CD4-positive, alpha-beta T cell treated with Interleukin-4 for 4 hours (primary cell): ENCODE measurements at regions not wholly inside any gene's neighbourhood (a gene's known extent, or its start where the extent isn't known, plus 50 kb on each side); places are given as distances from the start of the nearest gene placed in this dataset.
"Not testable (repeated sequence)": the region's sequence is repeated elsewhere in the genome, so short reads cannot be mapped to it uniquely, and the experiment has no call there.

Source experiments
- DNase-seq: peaks from one replicate; pipeline ENCODE4 v3.0.0-alpha.2; 2020

- no peak for DNase-seq
Measured at GRCh38 chr11:88061111-88061510, 114.1 kb downstream of the RAB38 start.

GRCh38 chr11:88059326-88059725 lies 115.9 kb downstream of the RAB38 start:
- no peak for DNase-seq

DNA sequence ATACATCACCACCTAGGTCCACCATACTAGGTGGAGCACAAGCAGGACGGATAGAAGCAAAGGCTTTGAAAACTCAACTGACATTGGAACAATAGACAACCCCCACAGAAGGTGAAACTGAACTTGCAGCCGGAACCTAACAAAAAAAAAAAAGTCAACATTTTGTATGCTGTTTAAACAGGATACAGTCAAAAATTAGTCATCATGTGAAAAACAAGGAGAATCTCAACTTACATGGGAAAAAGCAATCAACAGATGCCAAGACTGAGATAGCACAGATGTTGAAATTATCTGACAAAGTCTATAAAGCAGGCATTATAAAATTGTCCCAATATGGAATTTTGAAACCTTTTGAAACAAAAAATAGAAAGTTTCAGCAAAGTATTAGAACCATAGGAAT lies 123.8 kb downstream of the RAB38 start:
- DNase-seq, result no peak

DNA sequence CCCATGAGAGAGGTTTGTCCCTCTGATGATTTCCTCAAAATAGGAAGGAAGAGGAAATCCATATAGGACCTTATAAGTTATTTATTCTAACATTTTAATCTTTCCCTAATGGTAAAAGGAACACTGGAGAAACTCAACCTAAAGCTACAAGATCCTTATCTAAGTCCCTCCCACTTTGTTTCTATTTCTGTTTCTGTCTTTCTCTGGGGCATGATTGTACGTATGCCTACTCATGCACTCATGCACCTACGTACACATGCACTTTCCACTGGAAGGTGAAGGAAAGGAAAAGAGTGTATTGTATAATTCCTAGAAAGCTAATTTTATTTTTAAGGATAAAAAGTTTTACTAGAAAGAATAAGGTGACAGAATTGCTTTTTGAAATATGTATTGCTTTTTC lies 125.0 kb downstream of the RAB38 start:
- DNase-seq, result no peak

GRCh38 chr11:88045288-88045687 lies 130.0 kb downstream of the RAB38 start:
- DNase-seq, result not testable (repeated sequence)

- not testable (repeated sequence) for DNase-seq
Measured at GRCh38 chr11:88044658-88045057, 130.6 kb downstream of the RAB38 start.

DNA sequence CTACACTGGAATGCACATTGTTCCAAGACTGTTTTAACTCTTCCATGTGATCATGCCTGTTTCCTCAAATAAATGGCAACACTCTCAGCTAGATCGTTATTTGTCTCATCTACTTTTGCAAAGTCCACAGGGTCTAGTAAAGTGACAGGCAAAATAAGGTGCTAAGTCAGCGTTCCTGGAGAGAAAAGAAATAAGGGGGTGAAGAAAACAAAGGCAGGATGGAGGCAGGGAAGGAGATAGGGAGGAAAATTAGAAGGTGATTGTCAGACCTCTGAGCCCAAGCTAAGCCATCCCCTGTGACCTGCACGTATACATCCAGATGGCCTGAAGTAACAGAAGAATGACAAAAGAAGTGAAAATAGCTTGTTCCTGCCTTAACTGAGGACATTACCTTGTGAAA lies 132.1 kb downstream of the RAB38 start:
- DNase-seq, result no peak

DNA sequence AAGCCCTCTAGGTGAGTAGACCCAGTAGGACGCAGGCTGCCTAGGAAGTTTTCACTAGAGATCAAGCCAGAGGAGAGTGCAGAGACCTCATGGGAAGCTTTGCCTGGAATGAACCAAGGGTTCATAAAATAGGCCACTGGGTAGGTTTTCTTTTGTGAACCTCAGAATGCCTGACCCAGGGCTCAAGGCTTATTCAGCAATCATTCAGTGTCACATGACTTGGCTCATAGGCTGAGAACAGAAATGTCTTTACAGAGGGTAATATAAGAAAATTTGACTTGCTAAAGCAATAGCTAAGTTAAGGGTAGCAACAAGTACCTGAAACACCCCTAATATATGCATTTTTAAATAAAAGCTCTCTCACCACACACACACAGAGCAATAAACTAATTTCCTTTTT lies 132.6 kb downstream of the RAB38 start:
- DNase-seq, result no peak

- no peak for DNase-seq
Measured at GRCh38 chr11:88042238-88042637, 133.0 kb downstream of the RAB38 start.

DNA sequence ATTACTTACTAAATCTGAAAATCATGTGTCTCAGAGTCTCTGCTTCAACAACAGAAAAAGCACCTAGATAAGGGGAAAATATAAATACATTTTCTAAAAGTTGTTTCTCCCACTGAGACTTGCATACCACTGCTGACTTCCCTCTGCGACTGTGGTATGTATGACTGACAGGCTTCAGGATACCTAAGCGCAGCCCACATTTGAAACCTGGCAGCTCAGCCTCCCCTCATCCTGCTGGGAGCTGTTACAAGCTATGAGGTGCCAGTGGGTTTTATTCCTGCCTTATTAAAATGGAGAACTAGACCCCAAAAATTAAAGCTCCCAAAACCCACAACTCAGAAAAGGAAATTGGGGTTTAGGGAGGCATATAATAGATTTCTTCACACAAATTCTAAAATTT lies 133.6 kb downstream of the RAB38 start:
- DNase-seq, result no peak

DNA sequence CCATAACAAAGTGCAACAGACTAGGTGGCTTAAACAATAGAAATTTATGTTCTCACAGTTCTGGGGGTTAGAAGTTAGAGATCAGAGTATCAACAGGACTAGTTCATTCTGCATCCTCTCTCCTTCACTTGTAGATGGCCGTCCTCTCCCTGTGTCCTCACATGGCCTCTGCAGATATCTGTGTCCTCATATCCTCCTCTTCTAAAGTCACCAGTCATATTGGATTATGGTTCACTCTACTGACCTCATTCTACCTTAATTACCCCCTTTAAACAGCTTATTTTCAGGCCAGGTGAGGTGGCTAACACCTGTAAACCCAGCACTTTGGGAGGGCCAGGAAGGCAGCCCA lies 135.1 kb downstream of the RAB38 start:
- DNase-seq, result no peak

DNA sequence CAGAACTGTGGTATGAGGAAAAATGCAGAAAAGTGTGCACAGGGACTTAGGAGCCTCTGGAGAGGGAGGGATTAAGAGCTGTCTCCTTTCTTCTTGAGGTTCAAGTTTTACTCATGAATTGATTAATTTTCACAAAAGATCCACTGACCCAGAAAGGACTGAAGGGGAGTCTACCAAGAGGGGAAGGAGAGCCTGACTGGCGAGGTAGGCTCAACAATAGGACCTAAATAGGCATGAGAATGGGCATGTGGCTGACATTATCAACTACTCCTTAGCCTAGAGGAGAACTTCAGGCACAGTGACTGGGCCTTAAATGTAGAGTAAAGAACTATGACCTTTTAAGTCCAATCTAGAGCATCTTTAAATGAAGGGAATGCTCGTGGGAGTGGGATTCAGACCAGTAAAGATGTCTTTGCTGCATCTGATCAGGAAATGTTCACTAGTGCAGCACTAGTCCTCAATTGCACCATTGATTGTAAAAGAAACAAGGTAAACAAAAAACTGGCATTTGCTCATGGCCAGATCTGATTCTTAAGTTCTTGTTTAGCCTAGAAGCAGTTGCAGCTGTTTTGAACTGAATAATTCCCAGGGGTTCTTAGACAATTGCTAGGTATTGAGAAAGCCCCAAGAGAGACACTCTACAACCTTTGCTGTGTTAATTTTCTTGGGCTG lies 135.6 kb downstream of the RAB38 start:
- no peak for DNase-seq

GRCh38 chr11:88038063-88038462 lies 137.2 kb downstream of the RAB38 start:
- no peak for DNase-seq

DNA sequence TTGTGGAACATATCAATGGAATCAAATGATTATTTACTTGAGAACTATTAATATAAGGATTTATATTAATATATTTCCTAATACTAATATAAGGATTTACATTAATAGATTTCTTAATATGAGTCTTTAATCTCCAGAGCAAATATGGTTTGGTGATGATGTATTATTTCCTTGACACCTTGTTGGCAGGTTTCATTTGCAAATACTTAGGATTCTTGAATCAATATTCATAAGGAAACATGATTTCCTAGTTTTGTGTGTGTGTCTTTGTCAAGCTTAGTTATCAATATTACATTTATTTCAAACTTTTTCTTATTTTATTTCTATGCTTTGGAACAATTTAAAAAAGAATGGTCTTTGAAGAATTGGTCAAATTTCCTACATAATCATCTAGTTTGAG lies 138.5 kb downstream of the RAB38 start:
- DNase-seq, result no peak

DNA sequence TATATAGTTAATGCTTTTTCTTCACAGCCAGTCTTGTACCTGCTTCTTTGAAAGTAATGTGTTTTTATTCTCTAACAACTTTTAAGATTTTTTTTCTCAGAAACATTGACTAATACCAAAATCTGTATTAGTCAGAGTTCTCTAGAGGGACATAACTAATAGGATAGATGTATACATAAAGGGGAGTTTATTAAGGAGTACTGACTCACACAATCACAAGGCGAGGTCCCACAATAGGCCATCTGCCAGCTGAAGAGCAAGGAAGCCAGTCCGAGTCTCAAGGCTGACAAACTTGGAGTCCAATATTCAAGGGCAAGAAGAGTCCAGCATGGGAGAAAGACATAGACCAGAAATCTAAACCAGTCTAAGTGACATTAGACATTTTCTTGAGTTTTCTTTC lies 140.0 kb downstream of the RAB38 start:
- no peak for DNase-seq

DNA sequence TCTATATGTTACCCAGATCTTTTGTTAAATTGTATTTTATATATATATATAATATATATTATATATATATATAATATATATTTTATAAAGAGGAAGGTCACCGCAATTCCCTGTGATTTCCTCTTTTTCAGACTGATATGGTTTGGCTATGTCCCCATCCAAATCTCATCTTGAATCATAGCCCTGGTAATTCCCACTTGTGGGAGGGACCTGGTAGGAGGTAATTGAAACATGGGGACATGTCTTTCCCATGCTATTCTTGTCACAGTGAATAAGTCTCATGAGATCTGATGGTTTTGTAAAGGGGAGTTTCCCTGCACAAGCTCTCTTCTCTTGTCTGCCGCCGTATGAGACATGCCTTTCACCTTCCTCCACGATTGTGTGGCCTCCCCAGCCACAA lies 157.6 kb downstream of the RAB38 start:
- no peak for DNase-seq

GRCh38 chr11:88016392-88017170 lies 158.7 kb downstream of the RAB38 start:
- DNase-seq, result peak; percentile 66

DNA sequence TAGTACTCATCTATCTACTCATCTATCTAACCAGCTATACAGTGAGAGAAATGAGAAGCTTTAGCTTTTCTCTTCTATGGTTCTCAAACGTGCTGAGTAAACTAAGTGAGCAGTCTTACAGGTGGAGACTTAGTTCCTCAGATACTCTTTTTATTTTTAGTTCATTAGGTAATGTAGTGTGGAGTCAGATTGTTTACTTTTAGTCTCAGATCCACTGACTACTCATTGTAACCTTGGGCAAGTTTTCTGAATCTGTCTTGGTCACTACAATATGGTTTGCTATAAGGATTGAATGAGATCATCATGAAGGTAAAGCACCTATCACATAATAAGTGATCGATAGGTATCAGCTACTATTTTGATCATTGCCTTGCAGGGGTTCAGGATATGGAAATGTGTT lies 160.1 kb downstream of the RAB38 start:
- DNase-seq, result no peak

DNA sequence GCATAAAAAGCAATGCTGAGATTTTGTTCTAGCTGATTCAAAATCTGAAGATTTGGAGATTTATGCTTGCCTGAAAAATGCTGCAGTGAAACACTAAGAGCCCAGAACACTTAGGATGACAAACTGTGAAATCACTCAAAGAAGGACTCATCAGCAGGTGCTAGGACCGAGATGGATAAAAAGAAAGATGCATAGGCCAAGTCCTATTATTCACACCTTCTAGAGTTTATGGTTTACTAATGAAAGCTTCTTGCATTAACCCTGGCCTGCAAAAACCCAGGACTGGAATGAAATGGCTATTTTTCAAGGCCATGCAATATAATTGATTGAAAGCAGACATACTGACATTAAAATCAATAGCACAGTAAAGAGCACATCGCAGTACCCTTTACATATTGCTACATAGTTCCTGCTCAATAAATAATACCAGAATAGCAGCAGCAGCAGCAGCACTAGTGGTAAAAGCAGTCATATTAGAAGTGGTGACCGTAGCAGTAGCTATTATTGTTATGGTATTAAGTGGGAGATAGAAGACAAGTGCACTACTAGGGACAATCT lies 161.7 kb downstream of the RAB38 start:
- DNase-seq, result no peak

DNA sequence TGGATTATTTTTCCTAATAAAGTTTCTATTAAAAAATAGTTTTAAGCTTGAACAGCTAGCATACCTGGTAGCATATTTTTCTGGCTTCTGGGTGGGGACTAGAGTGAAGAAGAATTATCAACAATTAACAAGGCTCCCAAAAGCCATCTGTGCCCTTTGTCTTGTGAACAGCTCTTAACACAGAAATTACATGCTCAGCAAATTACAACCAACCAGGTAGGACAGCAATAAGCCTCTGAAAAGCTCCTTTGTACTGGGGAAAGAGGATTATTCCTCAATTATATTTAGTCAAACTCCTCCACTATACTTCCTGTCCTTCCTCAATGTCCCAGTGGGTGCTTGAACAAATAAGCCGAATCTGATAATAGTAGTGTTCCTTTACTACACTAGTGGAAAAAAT lies 162.8 kb downstream of the RAB38 start:
- DNase-seq, result no peak

GRCh38 chr11:87976009-87976408 lies 199.2 kb downstream of the RAB38 start:
- no peak for DNase-seq

DNA sequence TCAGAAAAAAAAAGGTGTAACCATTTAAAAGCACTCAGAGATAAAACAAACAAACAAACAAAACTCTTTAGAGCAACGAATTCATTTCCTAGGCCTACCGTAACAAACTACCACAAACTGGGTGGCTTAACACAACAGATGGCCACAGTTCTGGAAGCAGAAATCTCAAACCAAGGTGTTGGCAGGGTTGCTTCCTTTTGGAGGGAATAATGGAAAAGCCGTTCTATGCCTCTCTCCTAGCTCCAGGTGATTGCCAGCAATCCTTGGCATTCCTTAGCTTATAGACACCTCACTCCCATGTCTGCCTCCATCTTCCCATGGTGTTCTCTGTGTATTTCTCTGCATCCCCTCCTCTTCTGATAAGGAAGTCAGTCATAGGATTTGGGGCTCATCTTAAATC lies 200.4 kb downstream of the RAB38 start:
- DNase-seq, result no peak

DNA sequence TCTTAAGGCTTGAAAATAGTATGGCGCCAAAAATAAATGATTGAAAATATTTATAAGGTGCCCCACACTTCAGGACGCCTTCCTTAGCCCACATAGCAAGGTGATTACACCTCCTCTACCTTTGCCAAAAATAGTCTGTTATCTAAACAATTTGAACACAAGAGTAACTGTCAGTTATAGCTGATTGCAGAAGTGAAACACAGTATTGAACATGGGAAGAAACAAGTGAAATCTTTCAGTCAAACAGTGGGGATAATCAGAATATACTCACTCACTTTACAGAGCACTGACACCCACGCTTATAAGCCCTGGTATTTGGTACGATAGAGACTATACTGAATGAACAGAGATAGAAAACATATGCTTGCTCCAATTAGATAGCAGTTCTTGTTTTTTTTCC lies 203.1 kb downstream of the RAB38 start:
- DNase-seq, result no peak

- no peak for DNase-seq
Measured at GRCh38 chr11:87971354-87971753, 203.9 kb downstream of the RAB38 start.

- DNase-seq, result no peak
Measured at GRCh38 chr11:87970762-87971161, 204.5 kb downstream of the RAB38 start.
